SK-N-MC (cell line): ENCODE measurements at regions not wholly inside any gene's neighbourhood (a gene's known extent, or its start where the extent isn't known, plus 50 kb on each side); places are given as distances from the start of the nearest gene placed in this dataset.

ENCODE experiments used
- DNase-seq: peaks from one replicate; pipeline ENCODE4 v3.0.0-alpha.2; 2011; ENCODE audit warnings: low read depth, low spot score
- H3K27ac ChIP-seq: fragments of 200-600 bp; sonication (generic); 2 replicates; pipeline ENCODE4 v1.5.1; 2016; ENCODE audit warnings: mixed run types
- H3K36me3 ChIP-seq: fragments of 200-600 bp; sonication (generic); 2 replicates; pipeline ENCODE4 v1.6.1; 2017; ENCODE audit warnings: antibody characterized with exemption, low read length, mixed read lengths; ENCODE audit not compliant: insufficient read depth
- H3K4me3 ChIP-seq: fragments of 200-600 bp; sonication (generic); 2 replicates; pipeline ENCODE4 v1.5.1; 2016
- H3K9ac ChIP-seq: fragments of 200-600 bp; sonication (generic); 2 replicates; pipeline ENCODE4 v1.8.0; 2017; ENCODE audit warnings: mixed run types, mixed read lengths; ENCODE audit not compliant: insufficient read length
- H3K9me3 ChIP-seq: fragments of 200-600 bp; sonication (generic); 2 replicates; pipeline ENCODE4 v1.6.1; 2017; ENCODE audit warnings: low read depth, mild to moderate bottlenecking, antibody characterized with exemption, low read length, moderate library complexity, mixed read lengths
- EZH2 ChIP-seq: fragments of 200-600 bp; sonication (generic); IDR thresholded peaks from one replicate; pipeline ENCODE4 v1.6.1; 2017; ENCODE audit warnings: antibody characterized with exemption
- FOXP2 ChIP-seq: optimal IDR thresholded peaks from 2 replicates; pipeline ENCODE3; 2011; ENCODE audit warnings: mild to moderate bottlenecking, moderate library complexity; ENCODE audit not compliant: insufficient read depth; ENCODE audit errors: extremely low read length, control extremely low read depth
- POLR2AphosphoS5 ChIP-seq: IDR thresholded peaks from 2 replicates; pipeline ENCODE4 v1.6.1; 2012; ENCODE audit warnings: mild to moderate bottlenecking, low read depth, low read length, borderline replicate concordance

DNA sequence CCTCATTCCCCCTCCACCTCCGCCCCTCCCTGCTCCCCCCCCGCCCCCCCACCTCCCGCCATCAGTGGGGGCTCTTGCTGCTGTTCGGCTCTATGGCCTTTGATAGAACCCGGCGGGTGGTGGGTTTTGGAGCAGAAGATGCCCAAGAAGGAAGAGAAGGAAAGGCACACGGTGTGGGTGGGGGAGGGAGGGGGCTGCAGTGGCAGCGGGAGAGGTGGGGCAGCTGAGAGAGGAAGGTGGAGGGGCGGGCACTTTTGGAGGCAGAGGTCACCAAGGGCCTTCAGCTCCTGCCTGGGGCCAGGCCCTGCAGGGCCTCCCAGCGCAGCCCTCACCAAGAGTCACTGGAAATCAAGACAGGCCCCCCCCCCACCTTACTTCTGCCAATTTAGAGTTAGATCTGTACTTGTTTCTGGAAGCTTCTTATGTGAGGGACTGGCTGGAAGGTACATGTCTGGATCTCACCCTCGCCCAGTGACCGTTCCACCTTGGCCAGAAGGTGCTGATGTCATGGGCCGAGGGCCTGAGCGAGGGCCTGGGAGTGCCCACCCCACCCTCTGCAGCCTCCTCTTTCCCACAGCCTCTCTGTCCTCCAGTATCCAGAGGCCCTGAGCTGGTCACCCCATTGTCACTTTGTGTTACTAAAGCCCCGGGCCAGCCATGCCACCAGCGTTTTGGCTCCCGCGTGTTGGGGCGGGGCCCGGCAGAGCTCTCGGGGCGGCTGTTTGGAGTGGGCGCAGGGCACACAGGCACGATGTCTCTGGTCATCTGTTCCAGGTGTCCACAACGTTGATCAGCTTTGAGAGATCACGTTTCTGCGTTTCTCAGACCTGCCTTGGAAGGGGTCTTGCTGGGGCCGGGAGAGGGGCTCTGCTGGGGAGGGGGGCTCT, 153.9 kb downstream of the KIF26A start:
- Histone ChIP-seq H3K27ac (no peak overlapping the region), H3K36me3 (no peaks in the 10 kb centered on the region), H3K9me3 (no peaks in the 10 kb centered on the region), H3K9ac (no peak overlapping the region), H3K4me3 (no peak overlapping the region)
- TF ChIP-seq POLR2AphosphoS5 = no peak
- TF ChIP-seq FOXP2 = no peak
- TF ChIP-seq EZH2 = no peak
- no peak for DNase-seq

- H3K4me3 ChIP-seq = no peak overlapping the region
- H3K9ac ChIP-seq = no peak overlapping the region
- H3K36me3 ChIP-seq = no peaks in the 10 kb centered on the region
- H3K27ac ChIP-seq = no peak overlapping the region
- no peak for DNase-seq
- TF ChIP-seq POLR2AphosphoS5 = no peak
- no peak for TF ChIP-seq FOXP2
- no peak for TF ChIP-seq EZH2
- H3K9me3 ChIP-seq = no peaks in the 10 kb centered on the region
Observed at GRCh38 chr14:104293231-104293841, 154.9 kb downstream of the KIF26A start.

DNA sequence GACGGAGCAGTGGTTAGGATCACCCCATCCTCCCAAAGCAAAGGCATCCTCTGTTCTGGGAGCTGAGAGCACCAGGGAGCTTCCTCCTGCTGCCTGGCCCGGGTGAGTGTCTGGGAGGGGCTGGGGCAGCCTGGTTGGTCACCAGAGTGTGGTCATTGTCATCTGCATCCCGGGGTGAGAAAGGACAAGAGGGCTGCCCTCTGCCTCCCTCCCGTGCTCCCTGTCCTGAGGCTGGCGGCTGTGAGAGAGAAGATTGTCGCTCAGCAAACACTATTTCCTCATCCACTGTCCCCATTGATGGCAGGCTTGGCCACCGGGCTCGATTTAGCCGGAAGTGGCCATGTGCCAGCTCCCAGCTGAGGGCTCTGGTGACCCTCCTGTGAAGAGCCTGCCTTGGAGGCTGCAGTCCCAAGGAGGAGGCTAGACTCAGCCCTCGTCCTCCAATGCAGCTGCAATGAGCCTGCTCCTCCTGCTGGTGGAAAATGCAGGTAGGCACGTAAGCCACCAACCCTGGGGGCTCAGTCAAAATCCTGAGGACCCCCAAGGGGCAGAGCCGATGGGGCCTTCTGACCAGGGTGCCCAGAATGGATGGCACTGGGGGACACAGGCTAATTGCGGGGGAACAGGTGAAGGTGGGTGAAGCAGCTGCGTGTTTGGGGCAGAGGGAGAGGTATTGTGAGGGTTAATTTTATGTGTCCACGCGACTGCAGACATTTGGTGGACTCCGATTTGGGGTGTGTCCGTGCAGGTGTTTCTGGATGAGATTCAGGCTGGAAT, 155.7 kb downstream of the KIF26A start:
- no peak overlapping the region for H3K27ac ChIP-seq
- no peak for DNase-seq
- H3K9ac ChIP-seq = no peak overlapping the region
- no peaks in the 10 kb centered on the region for H3K36me3 ChIP-seq
- TF ChIP-seq POLR2AphosphoS5 (no peak), FOXP2 (no peak), EZH2 (no peak)
- H3K9me3 ChIP-seq = no peaks in the 10 kb centered on the region
- no peak overlapping the region for H3K4me3 ChIP-seq

DNA sequence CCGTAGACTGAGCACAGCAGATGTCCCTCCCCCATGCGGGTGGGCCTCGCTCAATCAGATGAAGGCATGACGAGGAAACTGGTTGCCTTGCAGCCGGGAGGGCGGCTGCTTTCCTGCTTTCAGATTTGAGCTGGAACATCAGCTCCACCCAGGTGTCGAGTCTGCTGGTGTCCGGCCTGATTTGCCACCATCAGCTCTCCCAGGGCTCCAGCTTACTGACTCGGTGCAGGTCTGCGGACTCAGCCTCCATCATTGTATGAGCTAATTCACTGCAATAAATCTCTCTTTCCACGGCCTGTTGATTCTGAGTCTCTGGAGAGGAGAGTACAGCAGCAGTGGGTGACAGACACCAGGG, 156.2 kb downstream of the KIF26A start:
- H3K27ac ChIP-seq = no peak overlapping the region
- H3K9me3 ChIP-seq = no peaks in the 10 kb centered on the region
- DNase-seq = no peak
- H3K36me3 ChIP-seq = no peaks in the 10 kb centered on the region
- TF ChIP-seq POLR2AphosphoS5 (no peak), EZH2 (no peak), FOXP2 (no peak)
- no peak overlapping the region for H3K9ac ChIP-seq
- no peak overlapping the region for H3K4me3 ChIP-seq

GRCh38 chr14:104294983-104295680, 156.7 kb downstream of the KIF26A start:
- Histone ChIP-seq H3K9me3 (no peaks in the 10 kb centered on the region), H3K9ac (no peak overlapping the region), H3K36me3 (no peaks in the 10 kb centered on the region), H3K4me3 (no peak overlapping the region), H3K27ac (no peak overlapping the region)
- no peak for DNase-seq
- TF ChIP-seq EZH2 (no peak), FOXP2 (no peak), POLR2AphosphoS5 (no peak)

GRCh38 chr14:104295681-104296387, 157.4 kb downstream of the KIF26A start:
- no peak overlapping the region for H3K27ac ChIP-seq
- TF ChIP-seq EZH2 (no peak), POLR2AphosphoS5 (no peak), FOXP2 (no peak)
- no peak overlapping the region for H3K9ac ChIP-seq
- DNase-seq = no peak
- no peak overlapping the region for H3K4me3 ChIP-seq
- no peaks in the 10 kb centered on the region for H3K36me3 ChIP-seq
- no peaks in the 10 kb centered on the region for H3K9me3 ChIP-seq

- DNase-seq = no peak
- Histone ChIP-seq H3K4me3 (no peak overlapping the region), H3K9me3 (no peaks in the 10 kb centered on the region), H3K36me3 (no peaks in the 10 kb centered on the region), H3K9ac (no peak overlapping the region), H3K27ac (no peak overlapping the region)
- no peak for TF ChIP-seq POLR2AphosphoS5
- no peak for TF ChIP-seq EZH2
- TF ChIP-seq FOXP2 = no peak
Observed at GRCh38 chr14:104296388-104297312, 158.3 kb downstream of the KIF26A start.
